ENCODE measurements at regions not wholly inside any gene's neighbourhood (a gene's known extent, or its start where the extent isn't known, plus 50 kb on each side); places are given as distances from the start of the nearest gene placed in this dataset.

- ATAC-seq (no peak), FAIRE-seq (no peak), DNase-seq (ENCODE audit: low spot score) (no peak)
- Histone ChIP-seq H2AFZ (ENCODE audit: low read length) (no peak overlapping the region), H3K27me3 (ENCODE audit: control insufficient read depth in 1 of 2, insufficient read depth in 2 of 2, low read length in 2 of 2) (no peaks in the 10 kb centered on the region), H3K4me2 (ENCODE audit: low read depth, low read length) (no peak overlapping the region), H3K79me2 (ENCODE audit: insufficient read depth, low read length) (no peaks in the 10 kb centered on the region), H3K9ac (ENCODE audit: insufficient read depth, low read depth, low read length) (no peak overlapping the region), H3K27ac (ENCODE audit: extremely low read length, insufficient read depth, low read length) (no peak overlapping the region), H3K36me3 (replicated peaks in 1 of 2; ENCODE audit: control insufficient read depth in 1 of 2, insufficient read depth in 2 of 2, low read length in 2 of 2) (no peaks in the 10 kb centered on the region), H4K20me1 (ENCODE audit: insufficient read depth, low read length) (no peaks in the 10 kb centered on the region), H3K4me3 (replicated peaks in 1 of 3; ENCODE audit: insufficient read depth in 1 of 3, low read depth in 2 of 3, low read length in 3 of 3) (no peak overlapping the region), H3K4me1 (ENCODE audit: insufficient read depth, low read length) (no peaks in the 10 kb centered on the region), H3K9me3 (ENCODE audit: low read length) (peaks cover 41% of the 10 kb centered on the region)
- BruUV-seq (replicated peaks), result no TSS peak
- CTCF ChIA-PET (ENCODE audit: low intra/inter-chr PET ratio, low total read pairs), result no interaction called here
- TF ChIP-seq ZNF775 (CRISPR knock-in tag; IDR thresholded peaks at IDR 0.05; ENCODE audit: borderline replicate concordance) (no peak), SRF (IDR thresholded peaks at IDR 0.05; ENCODE audit: low read depth, low read length) (no peak), ELF1 (CRISPR knock-in tag; IDR thresholded peaks at IDR 0.05) (no peak), KAT8 (CRISPR knock-in tag; IDR thresholded peaks at IDR 0.05) (no peak), ZNF414 (CRISPR knock-in tag; IDR thresholded peaks at IDR 0.05) (no peak), FOXM1 (CRISPR knock-in tag; IDR thresholded peaks at IDR 0.05) (no peak), ZNF207 (IDR thresholded peaks at IDR 0.05; ENCODE audit: borderline replicate concordance) (no peak), ATAD3A (CRISPR knock-in tag; IDR thresholded peaks at IDR 0.05) (no peak), ZNF343 (CRISPR knock-in tag; IDR thresholded peaks at IDR 0.05) (no peak), MAX (IDR thresholded peaks at IDR 0.05) (no peak), MTF2 (CRISPR knock-in tag; IDR thresholded peaks at IDR 0.05; ENCODE audit: borderline replicate concordance) (no peak), CHCHD3 (CRISPR knock-in tag; IDR thresholded peaks at IDR 0.05) (no peak), CREB1 (IDR thresholded peaks at IDR 0.05) (no peak), CREB1 (CRISPR knock-in tag; IDR thresholded peaks at IDR 0.05) (no peak)
- TF ChIP-seq, protein P1, sequence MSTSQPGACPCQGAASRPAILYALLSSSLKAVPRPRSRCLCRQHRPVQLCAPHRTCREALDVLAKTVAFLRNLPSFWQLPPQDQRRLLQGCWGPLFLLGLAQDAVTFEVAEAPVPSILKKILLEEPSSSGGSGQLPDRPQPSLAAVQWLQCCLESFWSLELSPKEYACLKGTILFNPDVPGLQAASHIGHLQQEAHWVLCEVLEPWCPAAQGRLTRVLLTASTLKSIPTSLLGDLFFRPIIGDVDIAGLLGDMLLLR (CRISPR knock-in tag; IDR thresholded peaks at IDR 0.05), result no peak
- TF ChIP-seq, protein P2, sequence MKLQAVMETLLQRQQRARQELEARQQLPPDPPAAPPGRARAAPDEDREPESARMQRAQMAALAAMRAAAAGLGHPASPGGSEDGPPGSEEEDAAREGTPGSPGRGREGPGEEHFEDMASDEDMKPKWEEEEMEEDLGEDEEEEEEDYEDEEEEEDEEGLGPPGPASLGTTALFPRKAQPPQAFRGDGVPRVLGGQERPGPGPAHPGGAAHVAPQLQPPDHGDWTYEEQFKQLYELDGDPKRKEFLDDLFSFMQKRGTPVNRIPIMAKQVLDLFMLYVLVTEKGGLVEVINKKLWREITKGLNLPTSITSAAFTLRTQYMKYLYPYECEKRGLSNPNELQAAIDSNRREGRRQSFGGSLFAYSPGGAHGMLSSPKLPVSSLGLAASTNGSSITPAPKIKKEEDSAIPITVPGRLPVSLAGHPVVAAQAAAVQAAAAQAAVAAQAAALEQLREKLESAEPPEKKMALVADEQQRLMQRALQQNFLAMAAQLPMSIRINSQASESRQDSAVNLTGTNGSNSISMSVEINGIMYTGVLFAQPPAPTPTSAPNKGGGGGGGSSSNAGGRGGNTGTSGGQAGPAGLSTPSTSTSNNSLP (IDR thresholded peaks at IDR 0.05; ENCODE audit: low read depth, low read length), result no peak
- intact Hi-C loops (cut with micrococcal nuclease; ENCODE audit: unreplicated experiment) (no loop called here), in situ Hi-C loops (cut with HindIII; ENCODE audit: extremely low pct_ligation_motif_present, low pct_unique_long_range_greater_than_20kb) (no loop called here)
- POLR2A ChIA-PET, result no interaction called here
- WGBS (ENCODE audit: low lambda C conversion rate), result 5% methylated on average over 5 of the region's 5 CpGs
Observed at GRCh38 chr5:23026252-23027170, 173.4 kb upstream of the CDH12 start.

Data from HepG2 (cell line).